ENCODE measurements at regions not wholly inside any gene's neighbourhood (a gene's known extent, or its start where the extent isn't known, plus 50 kb on each side); places are given as distances from the start of the nearest gene placed in this dataset.

GRCh38 chr17:70352834-70353233, 183.5 kb downstream of the KCNJ2 start:
- Mint-ChIP-seq H3K27me3 (ENCODE audit: low read depth) (no peaks in the 10 kb centered on the region; the same call in 1 of the 2 replicates), H3K4me1 (no peaks in the 10 kb centered on the region), H3K9me3 (0 out of 2 replicates have a peak, but pooled peaks cover 3% of the 10 kb centered on the region), H3K36me3 (no peaks in the 10 kb centered on the region), H3K4me3 (no peak overlapping the region), H3K27ac (no peak overlapping the region)
- ChIA-PET POLR2A (no interaction called here), CTCF (no interaction called here)
- no peak for TF ChIP-seq CREM (CRISPR knock-in tag; IDR thresholded peaks at IDR 0.05)
- no peak for TF ChIP-seq STAT6 (CRISPR knock-in tag; conservative IDR thresholded peaks at IDR 0.05; ENCODE audit: low read depth)
- no peak for TF ChIP-seq ZNF317 (CRISPR knock-in tag; IDR thresholded peaks at IDR 0.05; ENCODE audit: borderline replicate concordance, low read depth)
- TF ChIP-seq NFE2L1 (CRISPR knock-in tag; IDR thresholded peaks at IDR 0.05): no peak
- no peak for TF ChIP-seq ZNF416 (CRISPR knock-in tag; IDR thresholded peaks at IDR 0.05)
- TF ChIP-seq CTCF (IDR thresholded peaks at IDR 0.05): no peak
- TF ChIP-seq IRF2 (CRISPR knock-in tag; IDR thresholded peaks at IDR 0.05; ENCODE audit: borderline replicate concordance, low read depth): no peak
- TF ChIP-seq GTF2I (CRISPR knock-in tag; conservative IDR thresholded peaks at IDR 0.05): no peak
- no peak for TF ChIP-seq EMX1 (CRISPR knock-in tag; IDR thresholded peaks at IDR 0.05)
- TF ChIP-seq FOXJ3 (CRISPR knock-in tag; IDR thresholded peaks at IDR 0.05; ENCODE audit: borderline replicate concordance): no peak
- no peak for TF ChIP-seq E2F5 (CRISPR knock-in tag; IDR thresholded peaks at IDR 0.05)
- TF ChIP-seq PRRX2 (CRISPR knock-in tag; IDR thresholded peaks at IDR 0.05): no peak
- TF ChIP-seq ZNF121 (CRISPR knock-in tag; IDR thresholded peaks at IDR 0.05): no peak
- no peak for TF ChIP-seq FOXK1 (CRISPR knock-in tag; IDR thresholded peaks at IDR 0.05)
- no peak for TF ChIP-seq GRHL2 (CRISPR knock-in tag; IDR thresholded peaks at IDR 0.05; ENCODE audit: insufficient replicate concordance, severe bottlenecking)
- no peak for TF ChIP-seq MAX (CRISPR knock-in tag; IDR thresholded peaks at IDR 0.05)
- no peak for TF ChIP-seq ZNF512 (CRISPR knock-in tag; IDR thresholded peaks at IDR 0.05; ENCODE audit: borderline replicate concordance)
- ATAC-seq (no peak), DNase-seq (ENCODE audit: low spot score) (no peak)

GRCh38 chr17:70353408-70354092, 184.2 kb downstream of the KCNJ2 start:
- Mint-ChIP-seq H3K4me1 (no peaks in the 10 kb centered on the region), H3K9me3 (0 out of 2 replicates have a peak, but pooled peaks cover 3% of the 10 kb centered on the region), H3K27me3 (ENCODE audit: low read depth) (no peaks in the 10 kb centered on the region; the same call in 1 of the 2 replicates), H3K4me3 (no peak overlapping the region), H3K27ac (no peak overlapping the region), H3K36me3 (no peaks in the 10 kb centered on the region)
- no peak for DNase-seq (ENCODE audit: low spot score)
- CTCF ChIA-PET: no interaction called here
- POLR2A ChIA-PET: no interaction called here
- ATAC-seq: no peak
- TF ChIP-seq ZBTB43 (CRISPR knock-in tag; IDR thresholded peaks at IDR 0.05) (no peak), GTF2I (CRISPR knock-in tag; conservative IDR thresholded peaks at IDR 0.05) (no peak), ZNF219 (CRISPR knock-in tag; IDR thresholded peaks at IDR 0.05; ENCODE audit: borderline replicate concordance) (no peak), SOX15 (CRISPR knock-in tag; IDR thresholded peaks at IDR 0.05) (no peak), ZNF138 (CRISPR knock-in tag; conservative IDR thresholded peaks at IDR 0.05) (no peak), JUN (CRISPR knock-in tag; IDR thresholded peaks at IDR 0.05) (no peak), FOXP4 (CRISPR knock-in tag; IDR thresholded peaks at IDR 0.05) (no peak), IRF2 (CRISPR knock-in tag; IDR thresholded peaks at IDR 0.05; ENCODE audit: borderline replicate concordance, low read depth) (no peak), USF1 (CRISPR knock-in tag; IDR thresholded peaks at IDR 0.05) (no peak)
